ENCODE measurements at regions not wholly inside any gene's neighbourhood (a gene's known extent, or its start where the extent isn't known, plus 50 kb on each side); places are given as distances from the start of the nearest gene placed in this dataset.
A peak's percentile ranks its signal among the peaks of the same experiment; 100 is the strongest.

GRCh38 chr16:86384263-86384649, 126.1 kb upstream of the FOXF1 start:
- peaks cover 16% of the 10 kb centered on the region for H3K9me3 Mint-ChIP-seq (ENCODE audit: unreplicated experiment)
- TF ChIP-seq CTCF (IDR thresholded peaks at IDR 0.05; ENCODE audit: insufficient read depth in 1 of 2, low read depth in 1 of 2, low read length in 1 of 2, severe bottlenecking in 1 of 2, unreplicated experiment in 1 of 2) = no peak
- ChIA-PET CTCF (no interaction called here), POLR2A (no interaction called here)
- peaks cover 6% of the 10 kb centered on the region for H3K27me3 Mint-ChIP-seq (ENCODE audit: insufficient read depth, unreplicated experiment)
- BruUV-seq (replicated peaks) = no TSS peak
- H3K9me3 ChIP-seq = no peaks in the 10 kb centered on the region
- DNase-seq = no peak
- no peak overlapping the region for H3K4me3 Mint-ChIP-seq (ENCODE audit: unreplicated experiment)
- H3K4me1 Mint-ChIP-seq (ENCODE audit: low read depth, unreplicated experiment) = peaks cover 12% of the 10 kb centered on the region
- intact Hi-C loops (cut with micrococcal nuclease; ENCODE audit: unreplicated experiment) = no loop called here
- no peak overlapping the region for H3K4me3 ChIP-seq (ENCODE audit: low read depth, low read length)
- H3K27me3 ChIP-seq (replicated peaks; ENCODE audit: control insufficient read depth, insufficient read depth, low read length) = no peaks in the 10 kb centered on the region
- no peaks in the 10 kb centered on the region for H3K36me3 ChIP-seq (ENCODE audit: control insufficient read depth, insufficient read depth, low read length)
- H3K4me1 ChIP-seq = peaks cover 10% of the 10 kb centered on the region
- H3K27ac Mint-ChIP-seq (ENCODE audit: unreplicated experiment) = peak overlapping the region; percentile 49
- no peaks in the 10 kb centered on the region for H3K36me3 Mint-ChIP-seq (ENCODE audit: insufficient read depth, unreplicated experiment)

GRCh38 chr16:86384980-86385379, 125.3 kb upstream of the FOXF1 start:
- no TSS peak for BruUV-seq (replicated peaks)
- CTCF ChIA-PET = no interaction called here
- H3K27ac Mint-ChIP-seq (ENCODE audit: unreplicated experiment) = no peak overlapping the region

GRCh38 chr16:86387468-86388440, 122.6 kb upstream of the FOXF1 start:
- Mint-ChIP-seq H3K36me3 (ENCODE audit: insufficient read depth, unreplicated experiment) (no peaks in the 10 kb centered on the region), H3K27ac (ENCODE audit: unreplicated experiment) (no peak overlapping the region), H3K27me3 (ENCODE audit: insufficient read depth, unreplicated experiment) (peaks cover 10% of the 10 kb centered on the region), H3K9me3 (ENCODE audit: unreplicated experiment) (peaks cover 16% of the 10 kb centered on the region), H3K4me1 (ENCODE audit: low read depth, unreplicated experiment) (peaks cover 12% of the 10 kb centered on the region), H3K4me3 (ENCODE audit: unreplicated experiment) (no peak overlapping the region)
- intact Hi-C loops (cut with micrococcal nuclease; ENCODE audit: unreplicated experiment) = no loop called here
- peaks cover 10% of the 10 kb centered on the region for H3K4me1 ChIP-seq
- CTCF ChIA-PET = no interaction called here
- H3K4me3 ChIP-seq (ENCODE audit: low read depth, low read length) = no peak overlapping the region
- DNase-seq = no peak
- no peak for TF ChIP-seq CTCF (IDR thresholded peaks at IDR 0.05; ENCODE audit: insufficient read depth in 1 of 2, low read depth in 1 of 2, low read length in 1 of 2, severe bottlenecking in 1 of 2, unreplicated experiment in 1 of 2)
- no peaks in the 10 kb centered on the region for H3K36me3 ChIP-seq (ENCODE audit: control insufficient read depth, insufficient read depth, low read length)
- H3K9me3 ChIP-seq = no peaks in the 10 kb centered on the region
- BruUV-seq (replicated peaks) = no TSS peak
- POLR2A ChIA-PET = no interaction called here
- H3K27me3 ChIP-seq (replicated peaks; ENCODE audit: control insufficient read depth, insufficient read depth, low read length) = no peaks in the 10 kb centered on the region

More at GRCh38 chr16:86384980-86385379, 125.3 kb upstream of the FOXF1 start:
- POLR2A ChIA-PET = no interaction called here
- TF ChIP-seq CTCF (IDR thresholded peaks at IDR 0.05; ENCODE audit: insufficient read depth in 1 of 2, low read depth in 1 of 2, low read length in 1 of 2, severe bottlenecking in 1 of 2, unreplicated experiment in 1 of 2) = no peak
- Mint-ChIP-seq H3K36me3 (ENCODE audit: insufficient read depth, unreplicated experiment) (no peaks in the 10 kb centered on the region), H3K9me3 (ENCODE audit: unreplicated experiment) (peaks cover 16% of the 10 kb centered on the region), H3K4me3 (ENCODE audit: unreplicated experiment) (no peak overlapping the region), H3K27me3 (ENCODE audit: insufficient read depth, unreplicated experiment) (peaks cover 10% of the 10 kb centered on the region), H3K4me1 (ENCODE audit: low read depth, unreplicated experiment) (peaks cover 12% of the 10 kb centered on the region)
- no peak overlapping the region for H3K4me3 ChIP-seq (ENCODE audit: low read depth, low read length)
- H3K9me3 ChIP-seq = no peaks in the 10 kb centered on the region
- DNase-seq = no peak
- H3K4me1 ChIP-seq = peaks cover 10% of the 10 kb centered on the region
- H3K27me3 ChIP-seq (replicated peaks; ENCODE audit: control insufficient read depth, insufficient read depth, low read length) = no peaks in the 10 kb centered on the region
- H3K36me3 ChIP-seq (ENCODE audit: control insufficient read depth, insufficient read depth, low read length) = no peaks in the 10 kb centered on the region
- intact Hi-C loops (cut with micrococcal nuclease; ENCODE audit: unreplicated experiment) = no loop called here
